HEK293T (cell line): ENCODE measurements at regions not wholly inside any gene's neighbourhood (a gene's known extent, or its start where the extent isn't known, plus 50 kb on each side); places are given as distances from the start of the nearest gene placed in this dataset.

Source experiments
- CTCF ChIA-PET: fragments of 350-600 bp; formaldehyde crosslinking; extraction: SDS; loops from one replicate; lab custom pipeline; 2021; ENCODE audit warnings: antibody characterized with exemption, inconsistent platforms; lab: Yijun Ruan, JAX
- POLR2A ChIA-PET: fragments of 350-600 bp; formaldehyde crosslinking; extraction: SDS; loops from one replicate; lab custom pipeline; 2020; ENCODE audit warnings: antibody characterized with exemption, inconsistent platforms; lab: Yijun Ruan, JAX
- DNase-seq: peaks from one replicate; pipeline ENCODE4 v3.0.0; 2012; ENCODE audit warnings: mixed read lengths; ENCODE audit errors: extremely low spot score
- ARNT ChIP-seq: fragments of 450-650 bp; IDR thresholded peaks from 2 replicates; pipeline ENCODE4 v1.6.1; 2017; ENCODE audit warnings: mild to moderate bottlenecking
- BHLHE40 ChIP-seq: fragments of 450-650 bp; IDR thresholded peaks from 2 replicates; pipeline ENCODE4 v1.6.1; 2016; ENCODE audit warnings: mild to moderate bottlenecking, moderate library complexity, borderline replicate concordance
- CTBP1 ChIP-seq: fragments of 450-650 bp; IDR thresholded peaks from 2 replicates; pipeline ENCODE4 v1.6.1; 2016; ENCODE audit warnings: borderline replicate concordance
- ELF4 ChIP-seq: fragments of 450-650 bp; IDR thresholded peaks from 2 replicates; pipeline ENCODE4 v1.6.1; 2017; ENCODE audit warnings: antibody characterized with exemption
- FOXA1 ChIP-seq: fragments of 450-650 bp; IDR thresholded peaks from 2 replicates; pipeline ENCODE4 v1.6.1; 2016; ENCODE audit warnings: mild to moderate bottlenecking
- FOXK2 ChIP-seq: fragments of 450-650 bp; IDR thresholded peaks from 2 replicates; pipeline ENCODE4 v1.6.1; 2016; ENCODE audit warnings: mild to moderate bottlenecking
- FOXM1 ChIP-seq: fragments of 450-650 bp; IDR thresholded peaks from 2 replicates; pipeline ENCODE4 v1.6.1; 2017; ENCODE audit warnings: mild to moderate bottlenecking, borderline replicate concordance
- HDGF ChIP-seq: fragments of 450-650 bp; IDR thresholded peaks from 2 replicates; pipeline ENCODE4 v1.6.1; 2017; ENCODE audit warnings: antibody characterized with exemption, borderline replicate concordance
- L3MBTL2 ChIP-seq: fragments of 450-650 bp; conservative IDR thresholded peaks from 2 replicates; pipeline ENCODE4 v1.6.1; 2016; ENCODE audit warnings: mild to moderate bottlenecking
- LEF1 ChIP-seq: fragments of 450-650 bp; IDR thresholded peaks from 2 replicates; pipeline ENCODE4 v1.6.1; 2017; ENCODE audit warnings: mild to moderate bottlenecking, borderline replicate concordance
- NFRKB ChIP-seq: fragments of 450-650 bp; IDR thresholded peaks from 2 replicates; pipeline ENCODE4 v1.6.1; 2016; ENCODE audit warnings: mild to moderate bottlenecking, moderate library complexity
- PKNOX1 ChIP-seq: fragments of 450-650 bp; IDR thresholded peaks from 2 replicates; pipeline ENCODE4 v1.6.1; 2016
- SP1 ChIP-seq: fragments of 450-650 bp; IDR thresholded peaks from 2 replicates; pipeline ENCODE4 v1.6.1; 2017
- SUZ12 ChIP-seq: fragments of 450-650 bp; IDR thresholded peaks from 2 replicates; pipeline ENCODE4 v1.6.1; 2016; ENCODE audit warnings: mild to moderate bottlenecking
- TARDBP ChIP-seq: fragments of 450-650 bp; IDR thresholded peaks from 2 replicates; pipeline ENCODE4 v1.6.1; 2016
- ZNF384 ChIP-seq: fragments of 450-650 bp; IDR thresholded peaks from 2 replicates; pipeline ENCODE4 v1.6.1; 2016

GRCh38 chr2:147589127-147589526 lies 255.7 kb upstream of the ACVR2A start:
- CTCF ChIA-PET: no interaction called here
- POLR2A ChIA-PET: no interaction called here
- DNase-seq: no peak
- TF ChIP-seq PKNOX1: no peak
- no peak for TF ChIP-seq ARNT
- no peak for TF ChIP-seq TARDBP
- TF ChIP-seq FOXA1: no peak

DNA sequence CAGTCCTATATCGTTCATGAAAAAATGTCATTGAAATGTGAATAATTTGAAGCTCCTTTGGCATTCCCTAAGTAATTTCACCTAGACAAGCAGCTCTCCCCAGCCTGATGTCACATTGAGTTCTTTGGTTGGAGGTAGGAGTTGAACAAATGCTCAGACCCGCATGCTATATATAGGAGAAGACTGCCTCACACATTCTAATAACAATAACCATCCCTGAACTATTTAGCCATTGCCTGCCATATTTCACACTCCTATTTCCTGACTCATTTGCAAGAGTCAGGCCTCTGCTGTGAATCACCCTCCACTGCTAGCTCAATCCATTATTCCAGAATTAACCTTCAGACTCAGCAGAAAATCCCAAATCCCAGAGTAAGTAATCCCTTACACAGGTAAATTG lies 256.6 kb upstream of the ACVR2A start:
- TF ChIP-seq BHLHE40 (no peak), ZNF384 (no peak), FOXA1 (no peak), ARNT (no peak), SP1 (no peak), ELF4 (no peak), LEF1 (no peak), TARDBP (no peak), FOXK2 (no peak), CTBP1 (no peak), FOXM1 (no peak), L3MBTL2 (no peak), NFRKB (no peak)
- POLR2A ChIA-PET: no interaction called here
- no peak for DNase-seq
- CTCF ChIA-PET: no interaction called here

DNA sequence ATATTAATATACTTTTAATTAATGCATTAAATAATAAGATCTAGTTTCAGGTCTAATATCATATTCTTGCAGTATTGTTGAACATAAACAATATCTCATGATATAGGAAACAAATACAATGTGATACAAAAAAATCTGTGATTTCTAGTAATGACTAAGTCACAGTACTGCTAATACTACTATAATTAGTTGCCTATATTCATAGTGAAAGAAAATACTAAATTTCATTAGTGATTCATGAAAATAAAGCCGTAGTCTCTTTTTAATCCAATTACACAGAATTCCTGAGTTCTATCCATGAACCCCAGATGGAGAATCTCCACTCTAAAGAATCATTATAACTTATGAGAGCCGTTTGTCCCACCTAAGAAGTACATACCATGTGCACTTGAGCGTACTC lies 266.3 kb upstream of the ACVR2A start:
- no peak for TF ChIP-seq PKNOX1
- TF ChIP-seq TARDBP: no peak
- POLR2A ChIA-PET: no interaction called here
- CTCF ChIA-PET: no interaction called here
- DNase-seq: no peak

GRCh38 chr2:147577998-147578380 lies 266.8 kb upstream of the ACVR2A start:
- CTCF ChIA-PET: no interaction called here
- TF ChIP-seq FOXK2 (no peak), SUZ12 (no peak), LEF1 (no peak), PKNOX1 (no peak), L3MBTL2 (no peak), BHLHE40 (no peak), TARDBP (no peak), FOXM1 (no peak), HDGF (no peak), NFRKB (no peak), CTBP1 (no peak), ZNF384 (no peak), SP1 (no peak), ARNT (no peak), FOXA1 (no peak)
- DNase-seq: no peak
- POLR2A ChIA-PET: no interaction called here

GRCh38 chr2:147577323-147577997 lies 267.4 kb upstream of the ACVR2A start:
- no peak for DNase-seq
- no peak for TF ChIP-seq HDGF
- no peak for TF ChIP-seq FOXK2
- POLR2A ChIA-PET: no interaction called here
- CTCF ChIA-PET: no interaction called here

DNA sequence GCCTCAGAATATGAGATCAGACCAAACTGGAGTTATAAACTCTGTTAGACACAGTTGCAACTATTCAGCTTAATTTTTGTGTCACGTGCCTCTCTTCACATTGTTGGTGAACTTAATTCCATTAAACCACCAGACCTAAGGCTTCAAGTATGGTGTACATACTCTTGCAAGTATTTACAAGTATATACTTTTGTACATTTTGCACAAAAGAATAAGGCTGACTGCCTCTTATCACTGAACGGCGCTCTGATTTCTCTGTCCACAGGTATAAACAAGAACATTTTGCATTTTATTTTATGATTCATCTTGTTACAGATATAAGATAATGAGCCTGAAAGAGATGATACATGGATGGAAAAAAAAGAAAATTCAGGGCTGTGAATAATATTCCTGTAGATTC lies 269.7 kb upstream of the ACVR2A start:
- CTCF ChIA-PET: no interaction called here
- POLR2A ChIA-PET: no interaction called here
- TF ChIP-seq FOXM1: no peak
- no peak for TF ChIP-seq SUZ12
- TF ChIP-seq NFRKB: no peak
- no peak for TF ChIP-seq CTBP1
- TF ChIP-seq L3MBTL2: no peak
- no peak for TF ChIP-seq ZNF384
- no peak for TF ChIP-seq HDGF
- no peak for TF ChIP-seq LEF1
- no peak for TF ChIP-seq ELF4
- TF ChIP-seq PKNOX1: no peak
- TF ChIP-seq BHLHE40: no peak
- TF ChIP-seq SP1: no peak
- no peak for TF ChIP-seq FOXA1
- no peak for TF ChIP-seq ARNT
- TF ChIP-seq TARDBP: no peak
- TF ChIP-seq FOXK2: no peak

GRCh38 chr2:147572622-147573021 lies 272.2 kb upstream of the ACVR2A start:
- CTCF ChIA-PET: no interaction called here
- DNase-seq: no peak
- POLR2A ChIA-PET: no interaction called here
- TF ChIP-seq BHLHE40: no peak

More for the DNA sequence above, 269.7 kb upstream of the ACVR2A start:
- DNase-seq: no peak
